ENCODE measurements at regions not wholly inside any gene's neighbourhood (a gene's known extent, or its start where the extent isn't known, plus 50 kb on each side); places are given as distances from the start of the nearest gene placed in this dataset.

- TF ChIP-seq TAF1 (IDR thresholded peaks at IDR 0.05; ENCODE audit: low read depth) = no peak
Measured at GRCh38 chr9:103304797-103305196, 309.7 kb downstream of the CYLC2 start.

GRCh38 chr9:103319979-103320378 lies 324.8 kb downstream of the CYLC2 start:
- no peak for TF ChIP-seq REST (IDR thresholded peaks at IDR 0.05; ENCODE audit: low read depth)
- TF ChIP-seq USF1 (IDR thresholded peaks at IDR 0.05) = no peak
- TF ChIP-seq TAF1 (IDR thresholded peaks at IDR 0.05; ENCODE audit: low read depth) = no peak
- TF ChIP-seq FOXM1 (IDR thresholded peaks at IDR 0.05; ENCODE audit: borderline replicate concordance, low read depth) = no peak
- no peak for TF ChIP-seq NFIC (IDR thresholded peaks at IDR 0.05)
- no peak for TF ChIP-seq YY1 (IDR thresholded peaks at IDR 0.05; ENCODE audit: low read depth)
- no peak for TF ChIP-seq TEAD4 (IDR thresholded peaks at IDR 0.05)
- no peak for TF ChIP-seq MAX (IDR thresholded peaks at IDR 0.05)
- no peak for TF ChIP-seq CREB1 (IDR thresholded peaks at IDR 0.05; ENCODE audit: low read depth)
- no peak for TF ChIP-seq CEBPB (IDR thresholded peaks at IDR 0.05)
- TF ChIP-seq TCF12 (IDR thresholded peaks at IDR 0.05; ENCODE audit: low read depth) = no peak
- no peak for TF ChIP-seq EP300 (IDR thresholded peaks at IDR 0.05; ENCODE audit: borderline replicate concordance)
- TF ChIP-seq RAD21 (IDR thresholded peaks at IDR 0.05; ENCODE audit: low read depth) = no peak
- no peak for TF ChIP-seq ZBTB7A (IDR thresholded peaks at IDR 0.05; ENCODE audit: low read depth)
- TF ChIP-seq EGR1 (IDR thresholded peaks at IDR 0.05) = no peak

GRCh38 chr9:103323699-103324098 lies 328.6 kb downstream of the CYLC2 start:
- TF ChIP-seq MAX (IDR thresholded peaks at IDR 0.05) (no peak), CREB1 (IDR thresholded peaks at IDR 0.05; ENCODE audit: low read depth) (no peak), REST (IDR thresholded peaks at IDR 0.05; ENCODE audit: low read depth) (no peak), TAF1 (IDR thresholded peaks at IDR 0.05; ENCODE audit: low read depth) (no peak), FOXM1 (IDR thresholded peaks at IDR 0.05; ENCODE audit: borderline replicate concordance, low read depth) (no peak), USF1 (IDR thresholded peaks at IDR 0.05) (no peak), YY1 (IDR thresholded peaks at IDR 0.05; ENCODE audit: low read depth) (no peak), RAD21 (IDR thresholded peaks at IDR 0.05; ENCODE audit: low read depth) (no peak), TEAD4 (IDR thresholded peaks at IDR 0.05) (no peak), NFIC (IDR thresholded peaks at IDR 0.05) (no peak), EGR1 (IDR thresholded peaks at IDR 0.05) (no peak), ZBTB7A (IDR thresholded peaks at IDR 0.05; ENCODE audit: low read depth) (no peak), CEBPB (IDR thresholded peaks at IDR 0.05) (no peak), EP300 (IDR thresholded peaks at IDR 0.05; ENCODE audit: borderline replicate concordance) (no peak), TCF12 (IDR thresholded peaks at IDR 0.05; ENCODE audit: low read depth) (no peak)

- no peak for TF ChIP-seq YY1 (IDR thresholded peaks at IDR 0.05; ENCODE audit: low read depth)
- no peak for TF ChIP-seq RAD21 (IDR thresholded peaks at IDR 0.05; ENCODE audit: low read depth)
- TF ChIP-seq EGR1 (IDR thresholded peaks at IDR 0.05) = no peak
- TF ChIP-seq ZBTB7A (IDR thresholded peaks at IDR 0.05; ENCODE audit: low read depth) = no peak
- TF ChIP-seq MAX (IDR thresholded peaks at IDR 0.05) = no peak
- no peak for TF ChIP-seq CEBPB (IDR thresholded peaks at IDR 0.05)
- no peak for TF ChIP-seq TEAD4 (IDR thresholded peaks at IDR 0.05)
- no peak for TF ChIP-seq REST (IDR thresholded peaks at IDR 0.05; ENCODE audit: low read depth)
- TF ChIP-seq EP300 (IDR thresholded peaks at IDR 0.05; ENCODE audit: borderline replicate concordance) = no peak
Measured at GRCh38 chr9:103335461-103335860, 340.3 kb downstream of the CYLC2 start.

GRCh38 chr9:103355000-103355399 lies 359.9 kb downstream of the CYLC2 start:
- TF ChIP-seq ZBTB7A (IDR thresholded peaks at IDR 0.05; ENCODE audit: low read depth) (no peak), TCF12 (IDR thresholded peaks at IDR 0.05; ENCODE audit: low read depth) (no peak), CEBPB (IDR thresholded peaks at IDR 0.05) (no peak), EP300 (IDR thresholded peaks at IDR 0.05; ENCODE audit: borderline replicate concordance) (no peak), FOXM1 (IDR thresholded peaks at IDR 0.05; ENCODE audit: borderline replicate concordance, low read depth) (no peak), EGR1 (IDR thresholded peaks at IDR 0.05) (no peak), YY1 (IDR thresholded peaks at IDR 0.05; ENCODE audit: low read depth) (no peak), NFIC (IDR thresholded peaks at IDR 0.05) (no peak), REST (IDR thresholded peaks at IDR 0.05; ENCODE audit: low read depth) (no peak), USF1 (IDR thresholded peaks at IDR 0.05) (no peak), TAF1 (IDR thresholded peaks at IDR 0.05; ENCODE audit: low read depth) (no peak)
